Lower leg skin (tissue), 3 donors: ENCODE measurements at regions not wholly inside any gene's neighbourhood (a gene's known extent, or its start where the extent isn't known, plus 50 kb on each side); places are given as distances from the start of the nearest gene placed in this dataset.

ENCODE experiments used
- CTCF ChIP-seq, 3 donors: fragments of 450-650 bp; IDR thresholded peaks; one replicate each; pipeline ENCODE4 v1.5.1; 2016; ENCODE audit warnings: antibody characterized with exemption in 3 of 3, mild to moderate bottlenecking in 3 of 3, moderate library complexity in 2 of 3
- POLR2A ChIP-seq, 2 donors: fragments of 450-650 bp; IDR thresholded peaks; one replicate each; pipeline ENCODE4 v1.6.1; 2016 to 2017; ENCODE audit warnings: antibody characterized with exemption in 2 of 2, mild to moderate bottlenecking in 1 of 2, moderate library complexity in 1 of 2

GRCh38 chr15:62445244-62445643, 280.2 kb upstream of the C2CD4B start:
- TF ChIP-seq POLR2A (IDR thresholded peaks at IDR 0.05) (no peak), CTCF (IDR thresholded peaks at IDR 0.05) (no peak)
